ENCODE measurements at regions not wholly inside any gene's neighbourhood (a gene's known extent, or its start where the extent isn't known, plus 50 kb on each side); places are given as distances from the start of the nearest gene placed in this dataset.

- intact Hi-C loops (cut with DNase I) = no loop called here
- no peak for DNase-seq
These were observed 56.7 kb upstream of the FKBP1C start for GRCh38 chr6:63154535-63154934.
